ENCODE measurements at regions not wholly inside any gene's neighbourhood (a gene's known extent, or its start where the extent isn't known, plus 50 kb on each side); places are given as distances from the start of the nearest gene placed in this dataset.
A peak's percentile ranks its signal among the peaks of the same experiment; 100 is the strongest.

DNA sequence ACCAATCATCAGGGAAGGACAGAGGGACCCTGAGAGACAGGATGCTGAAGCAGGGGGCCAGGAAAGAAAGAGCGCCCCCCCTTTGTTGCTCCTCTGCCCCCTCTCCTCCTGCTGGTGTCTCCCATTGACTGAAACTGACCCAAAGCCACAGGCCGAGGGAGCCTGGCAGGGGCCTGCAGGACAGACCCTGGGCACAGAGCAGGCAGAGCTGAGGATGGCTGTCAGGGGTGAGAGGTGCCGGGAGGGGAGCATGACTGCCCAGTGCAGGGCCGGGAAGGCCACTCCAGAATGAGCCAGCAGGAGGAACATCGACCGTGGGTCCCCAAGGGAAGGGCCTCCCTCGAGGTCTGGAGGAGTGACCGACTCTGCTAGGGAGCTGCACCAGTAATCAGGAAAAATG, 427.8 kb downstream of the PREX1 start:
- no peak for DNase-seq

DNA sequence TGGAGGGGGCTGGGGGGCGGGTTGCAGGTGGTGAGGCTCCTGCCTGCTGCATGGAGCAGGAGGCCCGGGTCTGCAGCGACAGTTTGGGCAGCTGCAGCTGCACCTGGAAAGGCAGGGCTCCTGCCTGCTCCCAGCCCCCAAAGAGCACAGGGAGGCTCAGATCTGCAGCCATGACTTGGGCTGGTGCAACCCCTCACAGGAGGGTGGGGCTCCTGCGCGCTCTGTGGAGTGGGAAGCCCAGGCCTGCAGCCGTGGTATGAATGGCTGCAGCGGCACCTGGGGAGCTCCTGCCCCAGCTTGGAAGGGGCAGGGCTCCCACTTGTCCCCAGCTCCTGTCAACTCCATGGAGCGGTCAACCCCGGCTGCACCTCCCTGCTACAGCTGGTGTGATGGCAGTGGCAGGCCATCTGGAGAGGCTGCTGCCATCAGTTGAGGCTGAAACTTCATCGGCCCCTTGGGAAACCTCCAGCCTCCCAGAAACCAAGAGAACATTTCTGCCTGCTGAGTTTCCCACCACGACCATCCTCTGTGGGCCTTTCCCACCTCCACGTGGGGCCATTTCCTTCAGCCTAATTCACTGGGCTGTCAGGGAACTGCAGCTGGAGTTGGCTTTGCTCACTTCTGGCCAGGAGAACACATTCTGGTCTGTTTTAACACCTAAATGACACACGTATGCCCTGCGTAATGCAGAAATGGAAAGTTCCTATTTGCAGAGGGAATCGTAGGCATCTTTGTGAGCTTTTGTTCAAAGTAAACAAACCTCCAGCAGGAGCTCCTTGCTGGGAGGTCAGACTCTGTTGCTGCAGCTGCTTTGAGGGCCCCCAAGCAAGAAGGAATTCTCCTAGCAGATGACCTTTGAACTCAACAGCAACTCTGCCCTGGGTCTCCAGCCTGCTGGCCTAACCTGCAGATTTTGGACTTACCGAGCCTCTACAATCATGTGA, 429.0 kb downstream of the PREX1 start:
- no peak for DNase-seq

DNA sequence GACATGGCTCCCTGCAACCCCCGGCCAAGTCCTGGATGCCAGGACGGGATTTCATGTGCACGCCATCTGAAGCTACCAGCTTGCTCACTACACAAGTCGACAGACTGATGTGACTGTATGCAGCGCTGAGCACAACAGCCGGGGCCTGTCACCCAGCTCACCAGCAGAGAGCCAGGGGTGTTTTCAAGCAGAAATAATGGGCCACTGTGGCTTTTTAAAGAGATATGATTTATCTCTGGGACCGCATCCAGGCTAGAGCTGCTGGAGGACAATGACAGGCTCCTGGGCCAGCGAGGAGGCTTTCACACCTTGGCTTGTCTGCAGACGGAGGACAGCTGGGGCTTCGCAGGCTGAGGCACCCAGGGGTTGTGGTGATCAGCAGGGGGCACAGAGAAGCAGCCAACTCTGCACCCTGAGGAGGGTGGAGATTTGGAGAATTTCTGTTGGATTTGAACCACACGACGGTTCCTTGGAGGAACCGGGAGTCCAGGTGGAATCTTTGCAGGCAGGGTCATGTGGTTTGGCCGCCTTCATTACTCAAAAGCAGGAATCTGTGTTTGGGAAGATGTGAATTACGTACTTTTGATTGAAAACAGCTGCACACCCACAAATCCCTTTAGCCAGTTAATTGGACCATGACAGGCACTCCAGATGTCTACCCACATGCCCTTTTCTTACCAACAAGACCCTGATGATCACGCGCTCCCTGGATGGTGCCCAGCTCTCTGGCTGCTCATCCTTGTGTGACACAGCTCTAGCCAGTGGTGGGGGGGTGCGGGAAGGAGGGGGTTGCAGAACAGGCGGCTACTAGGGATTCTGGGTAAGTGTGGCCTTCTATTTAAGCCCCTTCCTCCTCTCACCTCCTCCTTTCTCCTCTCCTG, 430.6 kb downstream of the PREX1 start:
- peak; percentile 82 to 89 for DNase-seq

DNA sequence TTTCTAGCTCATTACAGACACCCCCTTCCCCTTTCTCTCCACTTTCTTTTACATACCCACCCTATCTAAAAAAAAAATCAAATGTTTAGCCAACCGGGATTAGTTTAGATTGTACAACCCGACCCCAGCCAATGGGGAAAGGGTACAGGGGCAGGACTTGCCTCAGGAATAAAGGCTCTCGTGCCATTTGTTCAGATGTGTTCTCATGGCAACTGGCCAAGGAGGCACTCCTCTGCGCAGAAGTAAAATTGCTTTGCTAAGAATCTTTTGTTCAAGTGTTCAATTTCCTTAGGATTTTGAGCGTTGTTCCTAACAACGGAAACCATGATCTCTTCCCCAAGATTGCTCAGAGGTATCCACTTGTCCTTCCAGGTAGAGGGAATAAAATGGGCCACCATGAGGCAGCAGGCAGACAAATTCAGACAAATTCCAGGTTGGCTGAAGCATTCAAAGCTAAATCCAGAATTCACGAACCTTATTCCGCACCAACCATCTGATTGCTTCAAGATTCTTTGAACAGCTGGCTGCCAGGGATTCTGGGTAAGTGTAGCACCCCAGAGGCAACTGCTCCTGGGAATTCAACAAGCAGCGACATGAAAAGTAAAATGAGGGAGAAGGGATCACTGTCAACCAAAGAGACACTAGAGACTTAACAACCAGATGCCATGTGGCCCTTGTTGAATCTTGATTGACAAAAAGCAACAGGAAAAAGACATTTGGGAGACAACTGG, 431.8 kb downstream of the PREX1 start:
- no peak for DNase-seq

DNA sequence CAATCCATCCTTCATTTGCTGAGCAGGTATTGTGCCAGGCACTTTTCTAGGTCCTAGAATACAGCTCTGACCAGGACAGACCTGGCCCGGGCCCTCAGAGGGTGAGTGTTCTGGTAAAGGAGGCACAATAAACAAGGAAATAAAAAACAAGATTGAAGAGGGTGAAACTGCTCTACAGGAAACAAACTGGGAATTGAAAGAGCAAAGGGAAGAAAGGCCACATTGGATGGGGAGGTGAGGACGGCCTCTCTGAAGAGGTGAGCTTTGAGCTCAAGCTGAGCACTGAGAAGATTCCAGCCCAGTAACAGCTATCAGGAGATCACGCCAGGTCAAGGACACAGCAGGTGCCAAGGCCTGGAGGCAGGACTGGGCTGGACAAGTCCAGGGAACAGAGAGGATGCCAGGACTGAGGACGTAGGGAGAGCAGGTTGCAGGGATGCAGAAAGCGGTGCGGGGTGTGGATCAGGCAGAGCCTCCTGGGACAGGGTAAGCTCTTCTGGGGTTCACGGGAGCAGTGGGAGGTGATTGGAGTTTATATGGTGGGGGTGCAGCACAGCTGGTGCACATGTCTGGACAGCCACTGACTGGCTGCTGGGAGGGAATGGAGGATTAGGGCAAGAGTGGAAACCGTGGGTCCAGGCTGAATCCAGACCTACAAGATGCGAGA, 433.3 kb downstream of the PREX1 start:
- DNase-seq = no peak

DNA sequence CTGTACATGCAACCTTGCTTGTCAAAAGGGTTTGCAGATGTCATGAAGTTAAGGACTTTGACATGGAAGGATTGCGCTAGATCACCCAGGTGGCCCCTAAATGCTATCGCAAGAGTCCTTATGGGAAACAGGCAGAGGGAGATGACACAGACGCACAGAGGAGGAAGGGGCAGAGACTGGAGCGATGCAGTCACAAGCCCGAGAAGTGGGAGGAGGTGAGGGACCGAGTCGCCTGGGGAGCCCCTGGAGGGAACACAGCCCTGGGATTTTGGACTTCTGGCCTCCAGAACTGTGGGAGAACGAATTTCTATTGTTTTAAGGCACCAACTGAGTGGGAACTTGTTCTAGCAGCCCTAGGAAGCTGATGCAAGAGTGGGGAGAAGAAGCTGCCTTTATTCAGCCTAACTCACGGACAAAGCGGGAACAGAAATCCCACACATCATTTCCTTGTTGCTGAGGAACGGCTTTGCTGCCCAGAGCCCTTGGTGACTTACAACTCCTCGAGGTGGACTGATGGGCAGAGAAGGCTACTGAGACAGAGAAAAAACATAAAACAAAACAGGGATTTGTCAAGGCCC, 434.0 kb downstream of the PREX1 start:
- no peak for DNase-seq

DNA sequence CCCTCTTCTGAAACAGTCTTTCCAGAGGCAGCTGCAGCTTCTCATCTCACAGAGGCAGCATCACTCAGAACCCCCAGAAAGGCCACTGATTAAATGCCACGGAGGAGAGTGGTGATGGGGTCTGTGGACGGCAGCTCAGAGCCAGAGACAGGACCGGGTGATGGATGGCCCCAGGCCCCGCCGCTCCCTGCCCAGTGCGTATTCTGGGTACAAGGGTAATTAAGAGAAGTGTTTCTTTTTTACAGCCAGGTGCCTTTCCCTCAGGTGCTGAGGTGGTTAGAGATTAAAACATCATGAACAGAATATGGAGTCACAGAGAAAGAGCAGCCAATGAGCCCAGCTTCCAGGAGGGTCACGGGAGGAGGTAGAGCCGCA, 434.5 kb downstream of the PREX1 start:
- DNase-seq = no peak

DNA sequence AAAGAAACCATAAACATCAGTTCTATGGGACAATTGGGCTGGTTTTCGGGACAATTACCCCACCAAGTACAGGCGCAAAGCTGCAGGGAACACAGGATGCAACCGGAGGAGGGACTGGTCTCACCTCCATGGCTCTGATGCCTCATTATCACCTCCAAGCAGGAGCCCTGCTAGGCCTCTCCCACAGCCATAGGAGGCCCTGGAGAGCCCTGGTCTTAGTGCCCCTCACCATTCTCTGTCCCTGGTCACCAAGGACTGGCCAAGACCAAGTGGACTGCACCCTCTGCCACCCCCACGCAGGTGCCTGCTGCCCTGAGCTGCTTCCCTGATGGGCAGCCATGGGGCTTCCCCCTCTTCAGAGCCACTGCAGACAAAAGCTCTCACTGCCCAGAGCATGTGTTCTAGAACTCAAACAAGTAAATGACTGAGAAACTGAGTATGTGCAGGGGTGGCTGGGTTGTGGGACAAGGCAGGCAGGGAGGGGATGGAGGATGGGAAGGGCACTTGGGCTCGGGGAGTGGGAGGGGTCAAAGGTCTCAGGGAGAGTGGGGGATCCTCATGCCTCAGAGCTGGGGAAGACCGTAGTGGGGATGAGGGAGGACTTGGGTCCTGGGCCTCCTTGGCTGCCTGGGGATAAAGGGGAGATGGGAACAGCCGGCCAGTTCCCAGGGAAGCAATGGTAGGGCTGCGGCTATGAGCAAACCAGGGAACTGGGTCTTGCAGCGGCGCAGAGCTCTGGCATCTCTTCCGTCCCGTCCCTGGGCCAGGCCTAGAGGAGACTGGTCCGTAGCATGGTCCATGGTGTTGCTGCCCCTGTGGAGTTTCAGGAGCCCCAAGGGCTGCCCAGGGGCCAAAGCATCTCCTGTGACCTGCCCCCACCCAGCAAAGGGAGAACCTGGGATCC, 435.1 kb downstream of the PREX1 start:
- no peak for DNase-seq

DNA sequence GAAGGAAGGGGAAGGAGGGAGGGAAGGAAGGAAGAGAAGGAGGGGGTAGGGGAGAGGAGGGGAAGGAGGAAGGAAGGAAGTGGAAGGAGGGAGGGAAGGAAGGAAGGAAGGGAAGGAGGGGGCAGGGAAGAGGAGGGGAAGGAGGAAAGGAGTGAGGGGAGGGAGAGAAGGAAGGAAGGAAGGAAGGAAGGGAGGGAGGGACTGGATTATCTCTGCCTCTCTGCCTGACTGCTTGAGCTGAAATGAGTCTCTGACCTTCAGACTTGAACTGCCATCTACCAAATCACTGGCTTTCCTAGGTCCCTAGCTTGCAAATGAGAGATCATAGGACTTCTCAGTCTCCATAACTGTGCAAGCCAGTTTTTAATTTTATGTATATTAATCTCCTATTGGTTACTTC, 436.8 kb downstream of the PREX1 start:
- no peak for DNase-seq

DNA sequence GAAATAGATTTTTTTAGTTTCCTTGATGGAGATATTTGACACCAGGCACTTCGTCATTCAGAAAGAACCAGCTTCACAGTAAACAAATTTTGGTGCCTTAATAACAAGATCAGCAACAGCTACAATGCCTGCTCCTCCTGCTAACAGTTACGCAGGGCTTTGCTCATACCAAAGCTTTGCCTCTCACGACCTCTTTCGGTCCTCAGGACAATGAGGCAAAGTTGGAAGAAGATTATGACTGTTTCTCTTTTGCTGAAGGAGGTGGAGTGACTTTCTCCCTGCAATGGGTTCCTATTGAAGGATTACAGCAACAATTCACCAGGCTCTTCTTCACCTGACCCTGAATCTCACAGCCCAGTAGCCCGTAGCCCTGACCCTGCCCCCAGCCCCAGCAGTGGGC, 440.1 kb downstream of the PREX1 start:
- DNase-seq = no peak

DNA sequence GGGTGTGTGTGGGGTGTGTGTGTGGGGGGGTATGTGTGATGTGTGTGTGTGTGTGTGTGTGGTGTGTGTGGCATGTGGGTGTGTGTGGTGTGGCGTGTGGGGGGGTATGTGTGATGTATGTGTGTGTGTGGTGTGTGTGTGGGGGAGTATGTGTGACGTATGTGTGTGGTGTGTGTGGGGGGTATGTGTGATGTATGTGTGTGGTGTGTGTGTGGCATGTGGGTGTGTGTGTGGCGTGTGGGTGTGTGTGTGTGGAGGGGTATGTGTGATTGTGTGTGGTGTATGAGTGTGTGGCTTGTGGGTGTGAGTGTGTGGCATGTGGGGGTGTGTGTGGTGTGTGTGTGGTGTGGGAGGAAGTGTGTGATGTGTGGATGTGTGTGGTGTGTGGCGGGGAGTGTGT, 442.3 kb downstream of the PREX1 start:
- no peak for DNase-seq

DNA sequence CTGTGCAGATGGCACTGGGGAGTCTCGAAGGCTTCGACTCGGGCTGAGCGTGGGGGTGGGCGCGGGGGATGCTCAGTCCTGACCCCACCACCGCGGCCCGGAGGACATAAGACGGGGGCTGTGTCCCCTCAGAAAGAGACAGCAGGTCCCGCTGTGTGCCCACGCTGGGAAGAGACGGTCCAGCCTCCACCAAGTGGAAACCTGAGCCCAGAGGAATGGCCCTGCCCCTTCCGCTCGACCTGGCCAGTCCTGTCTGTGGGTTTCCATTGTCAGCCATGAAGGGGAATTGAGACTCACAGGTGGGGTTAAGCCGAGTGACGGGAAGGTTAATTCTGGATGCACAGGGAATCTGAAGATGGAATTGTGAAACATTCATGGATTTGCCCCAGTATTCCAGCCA, 442.7 kb downstream of the PREX1 start:
- no peak for DNase-seq

DNA sequence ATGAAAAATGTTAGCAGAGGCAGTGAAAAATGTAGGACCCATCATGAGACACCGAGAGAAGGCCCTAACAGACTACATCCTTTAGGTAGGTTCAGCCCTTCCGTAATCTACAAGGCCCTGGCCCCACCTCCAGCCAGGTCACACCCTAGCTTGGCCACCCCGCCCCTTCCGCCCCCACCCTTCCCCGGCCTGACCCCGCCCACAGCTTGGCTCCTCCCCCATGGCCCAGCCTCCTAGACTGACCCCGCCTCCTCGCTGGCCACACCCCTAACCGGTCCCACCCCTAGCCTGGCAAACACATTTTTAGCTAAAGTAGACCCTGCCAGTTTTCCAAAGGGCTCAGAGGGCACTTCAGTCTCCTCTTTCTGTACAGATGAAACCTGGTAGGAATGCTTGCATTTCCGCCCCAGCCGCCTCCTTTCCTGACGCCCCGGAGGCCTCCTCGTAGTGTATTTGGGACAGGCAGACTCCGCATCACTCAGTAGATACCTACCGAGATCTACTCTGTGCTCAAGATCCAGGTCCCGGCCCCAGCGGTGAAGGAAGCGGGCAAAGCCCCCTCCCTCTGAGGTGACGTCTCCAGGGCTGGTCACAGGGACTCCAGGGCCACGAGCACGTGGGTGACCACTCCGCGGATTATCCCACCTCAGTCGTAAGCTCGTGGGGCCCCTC, 443.5 kb downstream of the PREX1 start:
- no peak for DNase-seq

DNA sequence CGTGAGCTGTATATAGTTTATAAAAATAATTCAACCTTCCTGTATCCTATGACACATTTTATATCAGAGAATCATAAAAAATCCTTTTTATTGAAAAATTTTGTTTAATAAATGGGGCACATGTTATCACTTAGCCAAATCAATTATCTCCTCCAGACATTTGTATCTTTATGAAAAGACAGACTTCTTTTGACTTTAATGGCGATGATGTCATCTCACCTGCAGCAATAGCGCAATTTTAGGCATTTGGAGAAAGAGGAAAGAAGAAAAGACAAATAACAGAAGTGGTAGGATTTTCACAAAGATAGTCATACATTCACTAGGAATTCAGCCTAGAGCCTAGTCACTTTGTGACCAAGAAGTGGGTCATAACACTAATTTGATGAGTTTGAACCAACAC, 444.5 kb downstream of the PREX1 start:
- no peak for DNase-seq

DNA sequence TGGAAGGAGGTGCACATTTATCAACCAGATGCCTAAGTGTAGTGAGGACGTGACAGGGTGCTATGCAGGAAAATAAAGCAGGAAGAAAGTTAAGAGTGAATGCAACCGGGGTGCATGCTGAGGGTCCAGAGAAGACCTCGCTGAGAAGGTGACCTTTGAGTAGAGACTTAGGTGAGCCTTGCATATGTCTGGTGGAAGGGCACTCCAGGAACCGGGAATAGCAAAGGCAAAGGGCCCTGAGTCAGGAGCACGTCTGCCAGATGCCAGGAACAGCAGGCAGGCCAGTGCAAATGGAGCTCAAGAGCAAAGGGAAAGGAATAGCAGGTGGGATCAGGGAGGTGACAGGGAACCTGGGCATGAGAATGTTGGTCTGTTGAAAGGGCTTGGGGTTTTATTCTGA, 445.5 kb downstream of the PREX1 start:
- DNase-seq = no peak

DNA sequence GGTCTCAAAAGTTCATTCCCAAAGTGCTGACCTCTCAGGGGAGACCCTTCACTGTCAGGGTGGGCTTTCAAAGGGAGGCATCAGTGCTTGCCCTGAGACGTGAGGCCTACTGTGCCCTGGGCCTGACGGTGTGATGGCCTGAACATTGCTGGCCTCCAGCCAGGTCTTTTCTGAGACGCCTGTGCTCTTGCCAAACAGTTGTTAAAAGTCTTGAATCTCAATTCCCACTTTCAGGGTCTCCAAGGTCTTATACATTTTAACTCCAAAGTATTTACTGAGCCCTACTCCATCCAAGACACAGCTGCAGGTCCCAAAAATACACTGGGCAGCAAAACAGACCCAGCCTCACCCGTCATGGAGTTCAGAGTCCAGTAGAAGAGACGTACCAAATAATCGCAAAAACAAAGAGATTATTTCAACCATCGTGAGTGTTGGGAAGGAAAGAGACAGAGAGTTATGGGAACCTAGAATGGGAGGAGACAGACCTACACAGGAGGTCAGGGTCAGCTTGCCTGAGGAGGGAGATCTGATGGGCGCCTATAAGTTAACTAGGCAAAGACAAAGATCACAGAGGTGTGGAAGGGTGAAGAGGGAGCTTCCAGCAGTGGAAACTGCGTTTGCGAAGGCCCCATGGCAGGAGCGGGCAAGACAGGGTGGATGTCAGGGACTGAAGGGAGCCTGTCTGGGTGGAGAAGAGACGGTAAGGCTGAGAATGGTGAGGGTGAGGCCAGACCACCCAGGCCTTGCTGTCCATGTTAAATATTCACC, 446.3 kb downstream of the PREX1 start:
- peak in 1 of 2 experiments; percentile 61 for DNase-seq

DNA sequence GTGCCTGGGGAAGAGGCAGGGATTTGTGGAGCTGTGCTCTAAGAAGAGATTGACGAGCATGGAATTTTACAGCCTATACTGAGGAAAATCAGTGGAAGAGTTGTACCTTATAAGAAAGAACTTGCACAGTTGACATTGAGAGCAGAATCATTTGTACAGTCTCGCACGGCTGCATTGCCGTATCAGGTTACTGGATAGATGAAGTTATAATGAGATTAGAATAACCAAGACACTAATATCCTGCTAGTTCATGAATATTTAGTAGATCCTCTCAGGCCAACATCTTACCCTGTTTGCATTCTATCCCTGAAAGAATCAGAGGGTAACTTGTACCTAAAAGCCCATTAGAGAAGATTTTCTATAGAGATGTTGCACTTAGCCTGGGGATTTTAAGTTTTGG, 447.1 kb downstream of the PREX1 start:
- no peak for DNase-seq

DNA sequence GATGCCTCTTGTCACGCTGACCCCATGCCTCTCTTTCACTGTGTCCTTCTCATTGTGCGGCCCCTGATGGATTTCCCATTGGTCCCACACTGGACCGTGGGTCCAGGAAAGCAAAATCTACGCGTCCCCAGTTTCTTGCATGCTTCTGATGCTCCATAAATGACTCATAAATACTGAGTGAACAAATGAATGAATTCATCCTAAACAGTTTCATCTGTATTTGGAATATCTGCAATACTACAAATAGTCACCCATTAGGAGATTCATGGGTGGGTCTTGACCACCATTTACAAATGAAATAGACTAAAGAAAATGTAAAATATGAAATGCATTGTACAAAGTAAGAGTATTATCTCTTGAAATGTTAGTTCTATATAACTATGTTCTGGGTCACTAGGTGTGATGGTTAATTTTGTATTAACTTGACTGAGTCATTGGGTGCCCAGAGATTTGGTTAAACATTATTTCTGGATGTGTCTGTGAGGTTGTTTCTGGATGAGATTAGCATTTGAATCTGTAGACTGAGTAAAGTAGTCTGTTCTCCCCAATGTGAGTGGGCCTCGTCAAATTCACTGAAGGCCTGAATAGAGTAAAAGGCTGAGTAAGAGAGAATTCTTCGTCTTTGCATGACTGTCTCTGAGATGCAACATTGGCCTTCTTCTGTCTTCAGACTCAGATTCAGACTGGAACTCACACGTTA, 448.7 kb downstream of the PREX1 start:
- no peak for DNase-seq

DNA sequence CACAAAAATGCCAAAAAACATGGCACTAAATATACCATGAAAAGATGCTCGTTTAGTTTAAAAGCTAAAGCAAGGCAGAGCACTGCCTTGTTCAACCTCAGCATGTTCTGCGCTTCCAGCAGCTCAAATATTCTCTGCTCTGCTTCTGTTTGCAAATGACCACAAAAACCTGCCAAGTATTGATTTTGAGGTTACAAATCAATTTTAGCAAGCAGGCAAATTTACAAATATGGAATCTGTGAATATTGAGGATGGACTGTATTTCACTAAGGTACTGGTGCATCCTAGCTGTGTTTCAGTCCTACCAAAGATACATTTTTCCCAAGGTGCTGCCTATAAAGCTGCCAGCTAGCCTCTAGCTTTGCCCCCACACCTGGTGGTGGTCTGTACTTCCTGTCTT, 449.9 kb downstream of the PREX1 start:
- no peak for DNase-seq
